Naive B cell (primary cell): ENCODE measurements at regions not wholly inside any gene's neighbourhood (a gene's known extent, or its start where the extent isn't known, plus 50 kb on each side); places are given as distances from the start of the nearest gene placed in this dataset.

Experiments
- ATAC-seq, 2 donors: fragments of 150-1000 bp; cut with Tn5 transposase; 2 replicates each; pipeline ENCODE4 v1.10.0; 2021; ENCODE audit warnings: low read depth in 2 of 2, mild to moderate bottlenecking in 2 of 2, moderate library complexity in 2 of 2
- DNase-seq: peaks from one replicate; pipeline ENCODE4 v3.0.0; 2022
- H3K27ac Mint-ChIP-seq, 6 donors: one replicate each; pipeline ENCODE4 v1.8.0; 2020 to 2022; ENCODE audit warnings: mild to moderate bottlenecking in 6 of 6, mixed read lengths in 6 of 6, moderate library complexity in 5 of 6, inconsistent platforms in 2 of 6
- H3K27me3 Mint-ChIP-seq, 3 donors: one replicate each; pipeline ENCODE4 v1.8.0; 2021 to 2022; ENCODE audit warnings: mixed read lengths in 3 of 3, mild to moderate bottlenecking in 1 of 3
- H3K36me3 Mint-ChIP-seq, 2 donors: one replicate each; pipeline ENCODE4 v1.8.0; 2020 to 2022; ENCODE audit warnings: mixed read lengths in 2 of 2, inconsistent platforms in 1 of 2, mild to moderate bottlenecking in 1 of 2
- H3K4me1 Mint-ChIP-seq, 3 donors: one replicate each; pipeline ENCODE4 v1.8.0; 2020 to 2022; ENCODE audit warnings: mixed read lengths in 3 of 3, inconsistent platforms in 1 of 3, mild to moderate bottlenecking in 1 of 3, moderate library complexity in 1 of 3
- H3K4me3 Mint-ChIP-seq, 8 donors: one replicate each; pipeline ENCODE4 v1.8.0; 2020 to 2022; ENCODE audit warnings: mild to moderate bottlenecking in 8 of 8, mixed read lengths in 8 of 8, moderate library complexity in 8 of 8, inconsistent platforms in 2 of 8
- H3K9me3 Mint-ChIP-seq, 7 donors: one replicate each; pipeline ENCODE4 v1.8.0; 2020 to 2022; ENCODE audit warnings: mixed read lengths in 7 of 7, mild to moderate bottlenecking in 5 of 7, inconsistent platforms in 2 of 7, moderate library complexity in 1 of 7

- Mint-ChIP-seq H3K4me1 (peaks cover 0 to 7% (median 5%) of the 10 kb centered on the region in 3 donors), H3K27me3 (peaks cover 5 to 43% (median 35%) of the 10 kb centered on the region in 3 donors), H3K36me3 (peaks cover 4 to 6% of the 10 kb centered on the region in 2 donors), H3K4me3 (no peak overlapping the region), H3K27ac (no peak overlapping the region), H3K9me3 (peaks cover 0 to 23% (median 18%) of the 10 kb centered on the region in 7 donors)
- DNase-seq = no peak
- ATAC-seq = no peak
Observed at GRCh38 chr11:69545976-69546617, 64.6 kb downstream of the LINC01488 start.

- no peak overlapping the region for H3K27ac Mint-ChIP-seq
- no peak overlapping the region for H3K4me3 Mint-ChIP-seq
- H3K4me1 Mint-ChIP-seq = peaks cover 0 to 7% (median 5%) of the 10 kb centered on the region in 3 donors
- peaks cover 2 to 29% (median 24%) of the 10 kb centered on the region in 7 donors for H3K9me3 Mint-ChIP-seq
- peaks cover 5 to 43% (median 34%) of the 10 kb centered on the region in 3 donors for H3K27me3 Mint-ChIP-seq
- ATAC-seq (no peak), DNase-seq (no peak)
- H3K36me3 Mint-ChIP-seq = peaks cover 5 to 10% of the 10 kb centered on the region in 2 donors
Observed at GRCh38 chr11:69546735-69547370, 65.4 kb downstream of the LINC01488 start.

- Mint-ChIP-seq H3K36me3 (peaks cover 5 to 9% of the 10 kb centered on the region in 2 donors), H3K4me3 (no peak overlapping the region), H3K27ac (no peak overlapping the region), H3K27me3 (peaks cover 0 to 14% (median 14%) of the 10 kb centered on the region in 3 donors), H3K9me3 (peaks cover 6 to 31% (median 27%) of the 10 kb centered on the region in 7 donors), H3K4me1 (peaks cover 0 to 5% (median 0%) of the 10 kb centered on the region in 3 donors)
- ATAC-seq (no peak), DNase-seq (no peak)
Observed at GRCh38 chr11:69550846-69551245, 69.4 kb downstream of the LINC01488 start.

- DNase-seq (no peak), ATAC-seq (no peak)
- peaks cover 5 to 9% of the 10 kb centered on the region in 2 donors for H3K36me3 Mint-ChIP-seq
- peak overlapping the region in 1 of 6 donors; percentile 96 for H3K27ac Mint-ChIP-seq
- H3K4me3 Mint-ChIP-seq = no peak overlapping the region
- no peaks in the 10 kb centered on the region for H3K4me1 Mint-ChIP-seq
- peaks cover 0 to 7% (median 2%) of the 10 kb centered on the region in 3 donors for H3K27me3 Mint-ChIP-seq
- peaks cover 6 to 31% (median 27%) of the 10 kb centered on the region in 7 donors for H3K9me3 Mint-ChIP-seq
Observed at GRCh38 chr11:69551963-69552362, 70.5 kb downstream of the LINC01488 start.

- Mint-ChIP-seq H3K36me3 (peaks cover 5 to 9% of the 10 kb centered on the region in 2 donors), H3K9me3 (peaks cover 6 to 31% (median 27%) of the 10 kb centered on the region in 7 donors), H3K4me1 (no peaks in the 10 kb centered on the region), H3K27ac (no peak overlapping the region), H3K4me3 (no peak overlapping the region), H3K27me3 (peaks cover 0 to 9% (median under 1%) of the 10 kb centered on the region in 3 donors)
- ATAC-seq = no peak
- DNase-seq = no peak
Observed at GRCh38 chr11:69552951-69553350, 71.5 kb downstream of the LINC01488 start.

GRCh38 chr11:69553416-69554357, 72.2 kb downstream of the LINC01488 start:
- Mint-ChIP-seq H3K36me3 (peaks cover 5 to 9% of the 10 kb centered on the region in 2 donors), H3K4me1 (no peaks in the 10 kb centered on the region), H3K9me3 (peaks cover 6 to 28% (median 23%) of the 10 kb centered on the region in 7 donors), H3K4me3 (no peak overlapping the region), H3K27me3 (peaks cover 3 to 9% (median 7%) of the 10 kb centered on the region in 3 donors), H3K27ac (peak overlapping the region in 1 of 6 donors; percentile 12)
- DNase-seq (no peak), ATAC-seq (no peak)

GRCh38 chr11:69554849-69555248, 73.4 kb downstream of the LINC01488 start:
- DNase-seq = no peak
- Mint-ChIP-seq H3K36me3 (peaks cover 5 to 9% of the 10 kb centered on the region in 2 donors), H3K27me3 (peaks cover 4 to 17% (median 5%) of the 10 kb centered on the region in 3 donors), H3K4me1 (no peaks in the 10 kb centered on the region), H3K9me3 (peaks cover 6 to 16% (median 12%) of the 10 kb centered on the region in 7 donors), H3K4me3 (no peak overlapping the region), H3K27ac (no peak overlapping the region)
- ATAC-seq = no peak

- Mint-ChIP-seq H3K4me1 (no peaks in the 10 kb centered on the region), H3K27me3 (peaks cover 4 to 17% (median 5%) of the 10 kb centered on the region in 3 donors), H3K27ac (no peak overlapping the region), H3K36me3 (peaks cover 0 to 1% of the 10 kb centered on the region in 2 donors), H3K4me3 (no peak overlapping the region), H3K9me3 (peaks cover 0 to 3% (median 0%) of the 10 kb centered on the region in 7 donors)
- DNase-seq = no peak
- no peak for ATAC-seq
Observed at GRCh38 chr11:69557266-69557665, 75.8 kb downstream of the LINC01488 start.

- ATAC-seq (no peak), DNase-seq (no peak)
- Mint-ChIP-seq H3K36me3 (no peaks in the 10 kb centered on the region), H3K27me3 (peaks cover 4 to 26% (median 5%) of the 10 kb centered on the region in 3 donors), H3K4me3 (no peak overlapping the region), H3K4me1 (no peaks in the 10 kb centered on the region), H3K9me3 (peaks cover 0 to 5% (median 0%) of the 10 kb centered on the region in 7 donors), H3K27ac (peak overlapping the region in 2 of 6 donors; percentile 5 to 12)
Observed at GRCh38 chr11:69558519-69558941, 77.1 kb downstream of the LINC01488 start.

GRCh38 chr11:69559181-69559580, 77.7 kb downstream of the LINC01488 start:
- Mint-ChIP-seq H3K36me3 (no peaks in the 10 kb centered on the region), H3K4me3 (no peak overlapping the region), H3K9me3 (peaks cover 0 to 5% (median 0%) of the 10 kb centered on the region in 7 donors), H3K27me3 (peaks cover 4 to 26% (median 5%) of the 10 kb centered on the region in 3 donors), H3K27ac (no peak overlapping the region), H3K4me1 (no peaks in the 10 kb centered on the region)
- DNase-seq (no peak), ATAC-seq (no peak)

GRCh38 chr11:69560141-69560790, 78.8 kb downstream of the LINC01488 start:
- Mint-ChIP-seq H3K4me3 (no peak overlapping the region), H3K36me3 (no peaks in the 10 kb centered on the region)
- ATAC-seq = no peak

GRCh38 chr11:69562302-69562701, 78.7 kb upstream of the CCND1 start:
- H3K9me3 Mint-ChIP-seq = peaks cover 0 to 8% (median 3%) of the 10 kb centered on the region in 7 donors
- peaks cover 0 to 26% (median 4%) of the 10 kb centered on the region in 3 donors for H3K27me3 Mint-ChIP-seq

More at GRCh38 chr11:69560141-69560790, 78.8 kb downstream of the LINC01488 start:
- Mint-ChIP-seq H3K27ac (peak overlapping the region in 1 of 6 donors; percentile 22), H3K27me3 (peaks cover 4 to 26% (median 5%) of the 10 kb centered on the region in 3 donors), H3K9me3 (peaks cover 0 to 5% (median 0%) of the 10 kb centered on the region in 7 donors), H3K4me1 (no peaks in the 10 kb centered on the region)
- DNase-seq = no peak

More at GRCh38 chr11:69562302-69562701, 78.7 kb upstream of the CCND1 start:
- H3K27ac Mint-ChIP-seq = no peak overlapping the region
- H3K36me3 Mint-ChIP-seq = peaks cover 0 to 5% of the 10 kb centered on the region in 2 donors
- ATAC-seq (no peak), DNase-seq (no peak)
- H3K4me3 Mint-ChIP-seq = no peak overlapping the region
- no peaks in the 10 kb centered on the region for H3K4me1 Mint-ChIP-seq
